Activated gamma-delta T cell treated with anti-CD3 and anti-CD28 coated beads, Interleukin-2, amount 50 U/mL, for 16 hours (primary cell): ENCODE measurements at regions not wholly inside any gene's neighbourhood (a gene's known extent, or its start where the extent isn't known, plus 50 kb on each side); places are given as distances from the start of the nearest gene placed in this dataset.
"Not testable (repeated sequence)": the region's sequence is repeated elsewhere in the genome, so short reads cannot be mapped to it uniquely, and the experiment has no call there.

Experiments
- DNase-seq: peaks from one replicate; pipeline ENCODE4 v3.0.0-alpha.2; 2020; ENCODE audit warnings: low read depth

DNA sequence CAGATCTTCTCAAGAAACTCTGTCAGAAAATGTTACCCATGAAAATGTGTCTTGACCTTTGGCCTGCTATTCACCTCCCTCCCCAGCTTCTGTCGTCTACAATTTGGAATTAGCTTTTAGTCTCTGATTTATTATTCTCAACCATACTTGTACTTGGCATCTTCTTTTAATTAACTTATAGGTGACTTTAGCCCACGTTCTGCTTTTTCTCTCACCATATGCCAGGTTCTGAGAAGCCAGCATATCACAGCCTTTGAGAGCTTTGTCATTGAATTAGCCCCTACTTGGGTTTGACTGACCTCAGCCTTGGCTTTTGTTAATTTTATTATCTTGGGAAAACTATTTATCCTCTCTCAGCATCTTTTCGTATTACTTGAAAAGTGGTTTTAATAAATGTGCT, 355.9 kb downstream of the OXSM start:
- no peak for DNase-seq

DNA sequence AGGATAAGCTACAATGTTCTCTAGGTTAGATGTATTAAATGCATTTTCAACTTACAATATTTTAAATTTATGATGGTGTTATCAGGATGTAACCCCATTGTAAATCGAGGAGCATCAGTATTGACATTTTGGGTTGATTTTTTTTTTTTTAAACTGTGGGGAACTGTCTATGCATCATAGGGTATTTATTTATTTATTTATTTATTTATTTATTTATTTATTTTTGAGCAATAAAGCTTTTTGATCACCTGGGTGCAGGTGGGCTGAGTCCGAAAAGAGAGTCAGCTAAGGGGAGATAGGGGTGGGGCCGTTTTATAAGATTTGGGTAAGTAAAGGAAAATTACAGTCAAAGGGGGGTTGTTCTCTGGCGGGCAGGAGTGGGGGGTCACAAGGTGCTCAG, 367.5 kb downstream of the OXSM start:
- not testable (repeated sequence) for DNase-seq

DNA sequence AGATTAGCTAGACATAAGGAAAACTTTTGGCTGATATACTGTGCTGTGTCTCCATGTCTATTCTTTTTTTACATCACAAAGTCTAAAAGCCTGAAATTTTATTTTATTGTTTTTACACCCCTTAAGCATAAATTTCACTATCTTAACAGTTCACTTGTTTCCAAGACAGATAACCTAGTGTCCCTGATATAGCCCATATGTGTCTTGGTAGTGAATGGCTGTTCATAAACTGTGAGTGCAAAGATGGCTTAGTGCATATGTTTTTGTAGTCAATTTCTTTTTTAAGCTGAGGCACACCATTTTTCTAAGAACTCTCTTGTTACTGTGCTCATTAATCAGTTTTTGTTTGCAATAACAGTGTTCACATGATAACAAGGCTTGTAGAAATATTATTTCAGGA, 381.1 kb downstream of the OXSM start:
- no peak for DNase-seq

GRCh38 chr3:26191556-26191955, 401.7 kb downstream of the OXSM start:
- no peak for DNase-seq

GRCh38 chr3:26193558-26193957, 403.7 kb downstream of the OXSM start:
- DNase-seq = no peak

- DNase-seq = no peak
Measured at GRCh38 chr3:26196781-26197180, 406.9 kb downstream of the OXSM start.

GRCh38 chr3:26198609-26199008, 408.7 kb downstream of the OXSM start:
- DNase-seq = no peak

- no peak for DNase-seq
Measured at GRCh38 chr3:26202169-26202568, 412.3 kb downstream of the OXSM start.

DNA sequence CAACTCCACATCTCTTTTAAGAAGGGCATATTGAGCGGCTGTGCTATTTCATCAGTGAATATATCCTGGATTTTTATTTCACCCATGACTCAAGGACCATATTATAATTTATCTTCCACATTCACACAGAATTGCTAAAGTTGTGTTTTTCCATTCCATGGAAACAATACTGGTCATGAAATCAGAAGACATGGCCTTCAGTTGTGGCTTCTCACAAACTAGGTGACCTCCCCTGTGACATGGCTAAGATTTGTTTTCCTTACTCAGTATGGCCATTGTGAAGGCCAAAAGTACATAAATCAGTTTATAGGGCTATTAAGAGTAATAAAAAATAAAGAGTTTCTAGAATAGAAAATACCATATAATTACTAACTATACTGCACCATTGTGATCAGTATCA, 415.6 kb downstream of the OXSM start:
- no peak for DNase-seq

DNA sequence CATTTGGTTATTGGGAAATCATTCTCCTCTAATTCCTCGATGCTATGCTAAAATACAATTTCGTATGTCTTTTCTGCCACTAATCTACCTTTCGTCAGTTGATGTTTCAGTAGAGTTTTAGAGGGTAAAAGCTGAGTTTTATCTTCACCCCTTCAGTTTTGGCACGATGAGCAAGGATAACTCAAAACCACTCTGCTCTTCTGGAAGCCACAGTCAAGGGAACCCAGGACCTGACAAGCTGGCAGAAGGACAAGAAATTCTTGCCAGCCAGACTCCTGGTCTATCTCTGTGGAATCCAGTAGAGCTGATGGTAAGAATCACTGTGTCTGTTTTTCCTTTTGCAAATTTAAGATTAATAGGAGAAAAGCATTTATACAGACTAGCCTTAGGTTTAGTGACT, 414.4 kb upstream of the LRRC3B start:
- no peak for DNase-seq

DNA sequence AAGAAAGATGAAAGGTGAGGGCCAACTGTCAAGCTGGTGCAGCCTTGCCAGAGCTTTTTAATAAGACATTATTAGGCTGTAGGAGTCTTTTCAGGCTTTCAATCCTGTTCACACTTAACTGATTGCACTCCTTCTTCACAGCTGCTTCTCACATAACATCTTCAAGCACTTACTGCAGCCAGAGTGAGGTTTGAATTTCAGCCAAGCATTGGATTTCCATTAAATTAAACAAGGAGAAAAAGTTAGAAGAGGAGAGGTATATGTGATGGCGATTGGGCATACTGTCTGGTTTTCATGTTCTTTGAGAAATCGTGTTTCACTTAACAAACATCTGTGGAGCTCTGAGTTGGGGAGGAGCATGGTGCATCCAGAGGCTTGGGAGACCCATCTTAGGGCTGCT, 392.8 kb upstream of the LRRC3B start:
- no peak for DNase-seq

DNA sequence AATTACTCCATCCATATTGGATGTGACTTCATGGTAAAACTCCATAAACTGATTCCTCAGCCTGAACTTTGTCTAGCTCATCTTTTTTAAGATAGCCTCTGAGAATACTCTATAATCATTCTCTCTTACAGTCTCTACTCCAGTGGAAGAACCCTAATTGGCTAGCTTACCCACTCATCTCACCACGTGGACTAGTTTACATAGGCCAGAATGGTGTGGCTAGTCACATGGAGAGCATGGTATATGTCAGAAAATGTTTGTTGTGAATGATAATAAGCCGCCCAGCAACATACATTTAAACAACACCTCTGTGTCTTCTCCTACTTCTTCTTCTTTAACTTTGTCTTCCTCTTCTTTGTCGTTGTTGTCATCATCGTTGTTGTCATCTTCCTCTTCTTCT, 389.2 kb upstream of the LRRC3B start:
- DNase-seq = no peak

- DNase-seq = no peak
Measured at GRCh38 chr3:26236531-26236930, 386.0 kb upstream of the LRRC3B start.

GRCh38 chr3:26237036-26237682, 385.4 kb upstream of the LRRC3B start:
- DNase-seq = no peak

DNA sequence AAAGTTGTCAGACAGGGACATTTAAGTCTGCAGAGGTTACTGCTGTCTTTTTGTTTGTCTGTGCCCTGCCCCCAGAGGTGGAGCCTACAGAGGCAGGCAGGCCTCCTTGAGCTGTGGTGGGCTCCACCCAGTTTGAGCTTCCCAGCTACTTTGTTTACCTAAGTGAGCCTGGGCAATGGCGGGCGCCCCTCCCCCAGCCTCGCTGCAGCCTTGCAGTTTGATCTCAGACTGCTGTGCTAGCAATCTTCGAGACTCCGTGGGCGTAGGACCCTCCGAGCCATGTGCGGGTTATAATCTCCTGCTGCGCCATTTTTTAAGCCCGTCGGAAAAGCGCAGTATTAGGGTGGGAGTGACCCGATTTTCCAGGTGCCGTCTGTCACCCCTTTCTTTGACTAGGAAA, 378.0 kb upstream of the LRRC3B start:
- not testable (repeated sequence) for DNase-seq

- no peak for DNase-seq
Measured at GRCh38 chr3:26245236-26245635, 377.3 kb upstream of the LRRC3B start.

DNA sequence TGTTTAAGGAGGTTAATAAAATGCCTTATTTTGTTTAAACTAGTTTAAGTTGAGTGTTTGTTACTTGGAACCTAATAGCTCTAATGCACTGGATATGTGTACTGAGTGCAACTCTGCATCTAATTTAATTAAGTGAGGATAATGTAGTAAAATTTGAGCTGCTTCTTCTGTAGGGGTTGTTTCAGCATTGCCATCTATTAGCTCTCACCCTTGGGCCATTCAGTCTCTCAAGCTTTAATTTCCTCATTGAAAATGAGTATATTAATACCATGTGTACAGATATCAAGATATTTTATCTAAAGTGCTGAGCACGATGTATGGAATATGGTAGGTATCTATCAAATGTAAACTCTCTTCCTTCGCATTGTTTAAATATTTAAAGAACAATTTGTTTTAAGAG, 375.7 kb upstream of the LRRC3B start:
- no peak for DNase-seq

- no peak for DNase-seq
Measured at GRCh38 chr3:26247712-26248111, 374.9 kb upstream of the LRRC3B start.

GRCh38 chr3:26252001-26252400, 370.6 kb upstream of the LRRC3B start:
- DNase-seq = no peak

DNA sequence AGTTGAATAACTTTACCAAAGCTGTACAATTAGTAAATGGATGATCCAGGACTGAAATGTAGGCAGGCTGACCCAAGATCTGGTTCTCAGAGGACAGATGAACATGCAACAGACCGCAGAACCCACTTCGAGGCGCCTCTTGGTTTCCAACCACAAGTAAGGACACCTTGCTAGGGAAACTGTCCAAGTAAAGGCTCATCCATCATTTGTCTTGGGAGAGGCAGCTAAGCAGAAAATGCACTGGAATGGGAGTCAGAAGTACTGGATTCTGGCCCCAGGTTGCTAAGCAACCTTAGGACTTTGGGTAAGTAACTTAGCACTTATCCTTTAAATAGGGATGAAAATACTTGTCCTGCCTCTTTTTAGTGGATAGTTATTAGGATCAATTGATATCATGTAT, 366.3 kb upstream of the LRRC3B start:
- DNase-seq = no peak

- DNase-seq = no peak
Measured at GRCh38 chr3:26259176-26259575, 363.4 kb upstream of the LRRC3B start.

DNA sequence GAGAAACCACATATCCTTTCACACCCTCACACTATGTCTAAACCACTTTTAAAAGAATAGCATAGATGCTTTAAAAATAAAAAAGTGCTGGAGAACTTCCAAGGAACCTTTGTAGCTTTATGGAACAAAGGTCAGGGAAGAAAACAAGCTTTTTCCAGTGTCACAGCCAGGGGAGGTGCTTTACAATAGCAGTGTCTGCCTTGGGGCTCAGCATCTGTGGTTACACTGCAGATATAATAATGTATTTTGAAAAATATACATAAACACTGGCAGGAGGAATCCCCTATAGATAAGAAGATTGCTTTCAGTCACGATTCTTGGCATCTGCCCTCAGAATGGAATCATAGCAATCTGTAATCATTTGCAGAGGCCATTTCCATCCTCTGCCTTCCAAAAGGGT, 362.4 kb upstream of the LRRC3B start:
- no peak for DNase-seq

GRCh38 chr3:26264708-26265107, 357.9 kb upstream of the LRRC3B start:
- DNase-seq = no peak

- DNase-seq = no peak
Measured at GRCh38 chr3:26271848-26272247, 350.7 kb upstream of the LRRC3B start.

GRCh38 chr3:26273196-26273595, 349.4 kb upstream of the LRRC3B start:
- DNase-seq = no peak
